Neuronal stem cell (in vitro differentiated cells): ENCODE measurements at regions not wholly inside any gene's neighbourhood (a gene's known extent, or its start where the extent isn't known, plus 50 kb on each side); places are given as distances from the start of the nearest gene placed in this dataset.

Experiments used
- DNase-seq: peaks from one replicate; pipeline ENCODE4 v3.0.0-alpha.2; 2013; ENCODE audit warnings: low spot score
- H2AFZ ChIP-seq: one replicate; pipeline ENCODE4 v1.6.1; 2013; ENCODE audit warnings: mild to moderate bottlenecking, low read length, inconsistent platforms
- H2AK5ac ChIP-seq: 2 replicates; pipeline ENCODE4 v1.6.1; 2013; ENCODE audit warnings: low read depth, mild to moderate bottlenecking, inconsistent platforms, low read length, moderate library complexity, mixed read lengths
- H2BK120ac ChIP-seq: 2 replicates; pipeline ENCODE4 v1.6.1; 2013; ENCODE audit warnings: low read depth, mild to moderate bottlenecking, inconsistent platforms, low read length, moderate library complexity, mixed read lengths
- H2BK12ac ChIP-seq: one replicate; pipeline ENCODE4 v1.6.1; 2013; ENCODE audit warnings: low read length, inconsistent platforms
- H2BK15ac ChIP-seq: 2 replicates; pipeline ENCODE4 v1.6.1; 2013; ENCODE audit warnings: mild to moderate bottlenecking, low read length, inconsistent platforms, mixed read lengths
- H2BK5ac ChIP-seq: one replicate; pipeline ENCODE4 v1.6.1; 2013; ENCODE audit warnings: inconsistent platforms, mild to moderate bottlenecking, low read length, moderate library complexity
- H3K14ac ChIP-seq: one replicate; pipeline ENCODE4 v1.6.1; 2013; ENCODE audit warnings: low read length, inconsistent platforms
- H3K18ac ChIP-seq: 2 replicates; pipeline ENCODE4 v1.6.1; 2013; ENCODE audit warnings: low read length, inconsistent platforms
- H3K23ac ChIP-seq: 2 replicates; pipeline ENCODE4 v1.6.1; 2013; ENCODE audit warnings: low read depth, mild to moderate bottlenecking, mixed read lengths, low read length, inconsistent platforms; ENCODE audit not compliant: poor library complexity
- H3K27ac ChIP-seq: replicated peaks from 3 replicates; pipeline ENCODE4 v1.5.1; 2013; ENCODE audit warnings: low read length, inconsistent platforms
- H3K27me3 ChIP-seq, 3 experiments: 2 replicates each; pipeline ENCODE4 v1.6.1; 2013; ENCODE audit warnings: low read length in 3 of 3, mild to moderate bottlenecking in 2 of 3, inconsistent platforms in 1 of 3, low read depth in 1 of 3, mixed read lengths in 1 of 3, moderate library complexity in 1 of 3; ENCODE audit not compliant: control insufficient read depth in 3 of 3, insufficient read depth in 3 of 3
- H3K36me3 ChIP-seq, 2 donors: replicated peaks in 1 of 2; 2 replicates each; pipeline ENCODE4 v1.6.1; 2013; ENCODE audit warnings: low read length in 2 of 2; ENCODE audit not compliant: control insufficient read depth in 2 of 2, insufficient read depth in 2 of 2
- H3K4ac ChIP-seq: 2 replicates; pipeline ENCODE4 v1.6.1; 2013; ENCODE audit warnings: inconsistent platforms, mild to moderate bottlenecking, low read length, moderate library complexity
- H3K4me1 ChIP-seq, 2 donors: 1 replicate in 1 of 2; 2 replicates in 1 of 2; pipeline ENCODE4 v1.6.1; 2013; ENCODE audit warnings: low read length in 2 of 2, low read depth in 1 of 2; ENCODE audit not compliant: control insufficient read depth in 2 of 2, insufficient read depth in 1 of 2
- H3K4me2 ChIP-seq: one replicate; pipeline ENCODE4 v1.6.1; 2013; ENCODE audit warnings: mild to moderate bottlenecking, low read length, inconsistent platforms; ENCODE audit not compliant: insufficient read depth, poor library complexity, severe bottlenecking
- H3K4me3 ChIP-seq, 2 donors: 2 replicates each; pipeline ENCODE4 v1.5.1; 2013; ENCODE audit warnings: low read length in 2 of 2, mild to moderate bottlenecking in 2 of 2, inconsistent platforms in 1 of 2, moderate library complexity in 1 of 2
- H3K79me1 ChIP-seq: one replicate; pipeline ENCODE4 v1.6.1; 2013; ENCODE audit warnings: low read depth, mild to moderate bottlenecking, inconsistent platforms, low read length, moderate library complexity
- H3K9ac ChIP-seq: one replicate; pipeline ENCODE4 v1.6.1; 2013; ENCODE audit warnings: mild to moderate bottlenecking, low read depth, low read length, inconsistent platforms; ENCODE audit not compliant: poor library complexity
- H3K9me3 ChIP-seq, 2 donors: replicated peaks in 1 of 2; 2 replicates each; pipeline versions ENCODE3 to v1.6.1; 2013; ENCODE audit warnings: low read length in 2 of 2, mild to moderate bottlenecking in 2 of 2, inconsistent platforms in 1 of 2, low read depth in 1 of 2, mixed read lengths in 1 of 2, moderate library complexity in 1 of 2; ENCODE audit not compliant: control insufficient read depth in 2 of 2, insufficient read depth in 1 of 2
- H4K8ac ChIP-seq: one replicate; pipeline ENCODE4 v1.6.1; 2013; ENCODE audit warnings: low read depth, mild to moderate bottlenecking, inconsistent platforms, low read length, moderate library complexity
- H4K91ac ChIP-seq: one replicate; pipeline ENCODE4 v1.6.1; 2013; ENCODE audit warnings: low read length, low read depth, mild to moderate bottlenecking, inconsistent platforms; ENCODE audit not compliant: poor library complexity
- WGBS, 2 donors: extraction: QIAGEN DNeasy Blood & Tissue Kit; methylation state at CpG; one replicate each; pipeline ENCODE4 v1.1.7; 2013; ENCODE audit warnings: missing lambda C conversion rate in 2 of 2, mixed read lengths in 1 of 2; ENCODE audit not compliant: insufficient read length in 2 of 2, insufficient replicate concordance in 1 of 2; ENCODE audit errors: extremely low coverage in 2 of 2; 5-methylcytosine and 5-hydroxymethylcytosine counted together

DNA sequence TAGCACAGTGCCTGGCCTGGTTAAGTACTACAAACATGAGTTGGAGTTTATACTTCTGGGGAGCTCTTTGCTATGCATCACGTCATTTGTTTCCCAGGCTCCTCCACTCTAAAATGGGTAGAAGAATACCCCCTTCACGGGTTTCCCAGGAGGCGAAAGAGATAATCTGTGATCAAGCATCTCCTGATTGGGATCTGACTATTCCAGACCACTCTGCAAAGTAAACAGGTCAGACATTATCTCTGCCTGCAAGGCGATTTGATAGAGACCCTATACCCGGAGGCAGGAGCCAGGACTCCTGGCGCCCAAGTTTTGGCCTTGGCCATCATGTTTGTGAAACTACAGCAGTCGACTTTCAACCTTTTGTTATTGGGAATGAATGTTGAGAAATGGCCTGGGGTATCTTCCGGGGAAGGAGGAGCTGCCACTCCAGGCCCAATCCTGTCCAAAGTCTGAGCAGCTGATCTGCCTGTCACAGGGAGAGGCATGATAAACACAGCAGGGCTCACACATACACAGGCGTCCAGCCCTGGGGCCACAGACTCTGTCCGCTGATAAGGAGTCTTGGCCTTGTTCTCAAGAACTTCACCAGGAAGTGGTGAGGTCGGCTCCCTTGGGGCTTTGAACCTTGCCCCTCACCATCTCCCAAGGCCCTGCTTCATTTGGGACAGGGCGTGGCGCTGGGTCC lies 199.9 kb downstream of the MAF start:
- no peak for DNase-seq
- no CpG with 5 or more reads among the region's 13 CpGs for WGBS, 2 donors

DNA sequence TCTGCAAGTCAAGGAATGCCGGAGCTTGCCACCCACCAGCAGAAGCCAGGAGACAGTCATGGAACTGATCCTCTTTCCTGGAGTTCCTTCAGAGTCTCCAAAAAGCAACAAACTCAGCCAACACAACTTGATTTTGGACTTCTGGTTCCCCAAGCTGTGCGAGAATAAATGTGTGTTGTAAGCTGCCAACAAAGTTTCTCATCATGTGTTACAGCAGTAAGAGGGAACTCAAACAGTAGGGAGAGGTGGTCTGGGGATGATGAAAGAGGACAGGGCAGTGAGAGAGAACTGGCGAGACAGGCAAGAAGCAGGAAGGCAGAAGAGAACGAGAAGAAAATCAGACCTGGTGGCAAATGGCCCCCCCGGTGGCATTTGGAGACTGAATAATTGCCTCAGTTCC lies 204.9 kb downstream of the MAF start:
- H3K36me3 ChIP-seq: no peaks in the 10 kb centered on the region
- H3K9ac ChIP-seq: no peak overlapping the region
- H2BK5ac ChIP-seq: no peak overlapping the region
- no peak for DNase-seq
- no peaks in the 10 kb centered on the region for H3K79me1 ChIP-seq
- H2AFZ ChIP-seq: no peak overlapping the region
- H4K91ac ChIP-seq: no peak overlapping the region
- H3K4me3 ChIP-seq: no peak overlapping the region
- H2AK5ac ChIP-seq: no peak overlapping the region
- H2BK120ac ChIP-seq: no peak overlapping the region
- H3K9me3 ChIP-seq: no peaks in the 10 kb centered on the region
- H3K4ac ChIP-seq: no peak overlapping the region
- H4K8ac ChIP-seq: no peak overlapping the region
- H3K4me2 ChIP-seq: no peak overlapping the region
- no peak overlapping the region for H3K27ac ChIP-seq
- H3K18ac ChIP-seq: no peak overlapping the region
- H2BK15ac ChIP-seq: no peak overlapping the region
- WGBS, 2 donors: no CpG with 5 or more reads among the region's 5 CpGs
- no peak overlapping the region for H3K23ac ChIP-seq
- peaks cover 3 to 6% of the 10 kb centered on the region in 2 donors for H3K4me1 ChIP-seq
- H2BK12ac ChIP-seq: no peak overlapping the region
- H3K14ac ChIP-seq: no peak overlapping the region
- H3K27me3 ChIP-seq: peaks cover 0 to 3% (median 0%) of the 10 kb centered on the region in 3 experiments

More for the DNA sequence above, 199.9 kb downstream of the MAF start:
- H3K27me3 ChIP-seq: no peaks in the 10 kb centered on the region
- H3K4me3 ChIP-seq: no peak overlapping the region
- H3K79me1 ChIP-seq: no peaks in the 10 kb centered on the region
- no peaks in the 10 kb centered on the region for H3K4me1 ChIP-seq
- no peak overlapping the region for H3K4ac ChIP-seq
- H2BK5ac ChIP-seq: no peak overlapping the region
- no peak overlapping the region for H3K18ac ChIP-seq
- no peak overlapping the region for H3K14ac ChIP-seq
- no peak overlapping the region for H2BK15ac ChIP-seq
- H3K36me3 ChIP-seq: no peaks in the 10 kb centered on the region
- H2BK120ac ChIP-seq: no peak overlapping the region
- no peak overlapping the region for H3K4me2 ChIP-seq
- no peak overlapping the region for H3K9ac ChIP-seq
- no peak overlapping the region for H4K8ac ChIP-seq
- no peak overlapping the region for H3K27ac ChIP-seq
- H3K23ac ChIP-seq: no peak overlapping the region
- no peak overlapping the region for H4K91ac ChIP-seq
- no peaks in the 10 kb centered on the region for H3K9me3 ChIP-seq
- H2BK12ac ChIP-seq: no peak overlapping the region
- H2AK5ac ChIP-seq: no peak overlapping the region
- H2AFZ ChIP-seq: no peak overlapping the region

DNA sequence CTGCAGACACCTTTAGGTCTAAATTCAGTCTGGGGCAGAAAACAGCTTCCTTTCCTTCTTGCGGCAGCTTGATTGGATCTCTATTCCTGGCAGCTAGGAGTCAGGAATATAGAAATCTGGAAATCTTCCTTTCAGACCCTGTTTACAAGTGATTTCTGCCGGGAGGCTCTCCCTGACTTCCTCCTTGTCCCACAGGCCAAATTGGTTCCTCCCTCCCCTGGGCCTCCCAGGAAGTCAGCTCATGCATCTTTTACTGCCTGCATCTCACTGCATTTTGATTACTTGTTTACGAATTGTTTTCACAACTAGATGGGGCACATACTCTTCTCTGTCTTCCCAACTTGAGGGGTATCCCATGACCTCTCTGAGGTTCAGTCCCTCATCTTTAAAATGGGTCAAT lies 206.3 kb downstream of the MAF start:
- H2BK120ac ChIP-seq: no peak overlapping the region
- H3K23ac ChIP-seq: no peak overlapping the region
- H3K36me3 ChIP-seq: no peaks in the 10 kb centered on the region
- H4K91ac ChIP-seq: no peak overlapping the region
- no peak overlapping the region for H2BK12ac ChIP-seq
- no peak overlapping the region for H3K18ac ChIP-seq
- no peaks in the 10 kb centered on the region for H3K9me3 ChIP-seq
- no peak overlapping the region for H3K4ac ChIP-seq
- H3K27ac ChIP-seq: no peak overlapping the region
- no peak overlapping the region for H4K8ac ChIP-seq
- no CpG with 5 or more reads among the region's 3 CpGs for WGBS, 2 donors
- peaks cover 0 to 3% (median 0%) of the 10 kb centered on the region in 3 experiments for H3K27me3 ChIP-seq
- no peak overlapping the region for H2AK5ac ChIP-seq
- H2BK5ac ChIP-seq: no peak overlapping the region
- no peak overlapping the region for H3K4me3 ChIP-seq
- H3K14ac ChIP-seq: no peak overlapping the region
- H3K4me1 ChIP-seq: peaks cover 3 to 6% of the 10 kb centered on the region in 2 donors
- no peak overlapping the region for H2AFZ ChIP-seq
- H2BK15ac ChIP-seq: no peak overlapping the region
- DNase-seq: no peak
- H3K4me2 ChIP-seq: no peak overlapping the region
- H3K9ac ChIP-seq: no peak overlapping the region
- H3K79me1 ChIP-seq: no peaks in the 10 kb centered on the region

DNA sequence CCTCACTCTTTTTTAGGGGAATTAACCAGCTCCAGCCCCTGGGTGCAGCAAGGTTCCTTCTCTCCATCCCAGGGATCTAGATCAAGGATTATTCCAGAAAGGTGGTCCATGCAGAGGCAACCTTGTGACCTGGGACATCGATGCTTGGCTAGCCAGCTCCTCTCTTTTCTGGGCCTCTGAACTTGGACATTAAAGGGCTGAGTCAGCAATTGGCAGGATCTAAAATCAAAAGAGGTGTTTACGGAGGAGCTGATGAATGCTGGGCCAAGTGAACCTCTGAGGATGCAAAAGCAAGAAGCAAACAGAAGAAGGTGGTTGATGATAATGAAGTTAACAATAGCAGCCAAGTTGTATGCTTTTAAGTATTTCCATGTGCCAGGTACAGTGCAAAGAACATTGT lies 207.0 kb downstream of the MAF start:
- H4K91ac ChIP-seq: no peak overlapping the region
- no peak overlapping the region for H3K18ac ChIP-seq
- H2AK5ac ChIP-seq: no peak overlapping the region
- H3K23ac ChIP-seq: no peak overlapping the region
- no peak overlapping the region for H2BK12ac ChIP-seq
- no peak overlapping the region for H3K9ac ChIP-seq
- no peak for DNase-seq
- no peak overlapping the region for H2BK120ac ChIP-seq
- peaks cover 0 to 3% (median 0%) of the 10 kb centered on the region in 3 experiments for H3K27me3 ChIP-seq
- no CpG with 5 or more reads among the region's 2 CpGs for WGBS, 2 donors
- H3K4me3 ChIP-seq: no peak overlapping the region
- no peak overlapping the region for H2BK5ac ChIP-seq
- no peaks in the 10 kb centered on the region for H3K79me1 ChIP-seq
- no peaks in the 10 kb centered on the region for H3K36me3 ChIP-seq
- H3K14ac ChIP-seq: no peak overlapping the region
- H3K4me1 ChIP-seq: peaks cover 3 to 6% of the 10 kb centered on the region in 2 donors
- H2AFZ ChIP-seq: no peak overlapping the region
- no peak overlapping the region for H3K27ac ChIP-seq
- H2BK15ac ChIP-seq: no peak overlapping the region
- H4K8ac ChIP-seq: no peak overlapping the region
- H3K9me3 ChIP-seq: no peaks in the 10 kb centered on the region
- no peak overlapping the region for H3K4me2 ChIP-seq
- no peak overlapping the region for H3K4ac ChIP-seq
